Activated naive CD4-positive, alpha-beta T cell treated with Interleukin-2 at 50 U/mL for 16 hours (primary cell): ENCODE measurements at regions not wholly inside any gene's neighbourhood (a gene's known extent, or its start where the extent isn't known, plus 50 kb on each side); places are given as distances from the start of the nearest gene placed in this dataset.
A peak's percentile ranks its signal among the peaks of the same experiment; 100 is the strongest.
"Not testable (repeated sequence)": the region's sequence is repeated elsewhere in the genome, so short reads cannot be mapped to it uniquely, and the experiment has no call there.

Experiments
- DNase-seq: peaks from one replicate; pipeline ENCODE4 v3.0.0-alpha.2; 2020

- no peak for DNase-seq
Measured at GRCh38 chr22:22346401-22347107, 102.0 kb downstream of the VPREB1 start.

- DNase-seq = no peak
Measured at GRCh38 chr22:22348127-22348814, 103.7 kb downstream of the VPREB1 start.

GRCh38 chr22:22348815-22349454, 104.3 kb downstream of the VPREB1 start:
- DNase-seq = no peak

GRCh38 chr22:22349455-22349836, 104.9 kb downstream of the VPREB1 start:
- DNase-seq = no peak

GRCh38 chr22:22351366-22351765, 106.8 kb downstream of the VPREB1 start:
- DNase-seq = no peak

- no peak for DNase-seq
Measured at GRCh38 chr22:22352371-22352999, 107.9 kb downstream of the VPREB1 start.

- no peak for DNase-seq
Measured at GRCh38 chr22:22355096-22355834, 110.7 kb downstream of the VPREB1 start.

- peak; percentile 70 for DNase-seq
Measured at GRCh38 chr22:22357024-22357883, 112.7 kb downstream of the VPREB1 start.

- no peak for DNase-seq
Measured at GRCh38 chr22:22358152-22358551, 113.6 kb downstream of the VPREB1 start.

GRCh38 chr22:22358686-22359085, 114.1 kb downstream of the VPREB1 start:
- no peak for DNase-seq

- no peak for DNase-seq
Measured at GRCh38 chr22:22359465-22359864, 114.9 kb downstream of the VPREB1 start.

GRCh38 chr22:22360014-22360413, 115.4 kb downstream of the VPREB1 start:
- no peak for DNase-seq

- no peak for DNase-seq
Measured at GRCh38 chr22:22362311-22362710, 117.7 kb downstream of the VPREB1 start.

GRCh38 chr22:22362936-22363335, 118.3 kb downstream of the VPREB1 start:
- DNase-seq = no peak

- no peak for DNase-seq
Measured at GRCh38 chr22:22364207-22364606, 119.6 kb downstream of the VPREB1 start.

GRCh38 chr22:22366537-22366936, 122.0 kb downstream of the VPREB1 start:
- no peak for DNase-seq

GRCh38 chr22:22368516-22368915, 123.9 kb downstream of the VPREB1 start:
- no peak for DNase-seq

- not testable (repeated sequence) for DNase-seq
Measured at GRCh38 chr22:22369219-22369963, 124.8 kb downstream of the VPREB1 start.

- DNase-seq = no peak
Measured at GRCh38 chr22:22369964-22370270, 125.3 kb downstream of the VPREB1 start.

- no peak for DNase-seq
Measured at GRCh38 chr22:22371031-22371541, 126.5 kb downstream of the VPREB1 start.

- no peak for DNase-seq
Measured at GRCh38 chr22:22372086-22372485, 127.5 kb downstream of the VPREB1 start.
